Erythroblast (primary cell): ENCODE measurements at regions not wholly inside any gene's neighbourhood (a gene's known extent, or its start where the extent isn't known, plus 50 kb on each side); places are given as distances from the start of the nearest gene placed in this dataset.

Source experiments
- GATA1 ChIP-seq: IDR thresholded peaks from 2 replicates; pipeline ENCODE4 v1.6.1; 2011; ENCODE audit warnings: low read depth, mild to moderate bottlenecking, control low read depth, low read length, moderate library complexity
- POLR2A ChIP-seq: IDR thresholded peaks from 2 replicates; pipeline ENCODE4 v1.6.1; 2011; ENCODE audit warnings: mild to moderate bottlenecking, low read length

DNA sequence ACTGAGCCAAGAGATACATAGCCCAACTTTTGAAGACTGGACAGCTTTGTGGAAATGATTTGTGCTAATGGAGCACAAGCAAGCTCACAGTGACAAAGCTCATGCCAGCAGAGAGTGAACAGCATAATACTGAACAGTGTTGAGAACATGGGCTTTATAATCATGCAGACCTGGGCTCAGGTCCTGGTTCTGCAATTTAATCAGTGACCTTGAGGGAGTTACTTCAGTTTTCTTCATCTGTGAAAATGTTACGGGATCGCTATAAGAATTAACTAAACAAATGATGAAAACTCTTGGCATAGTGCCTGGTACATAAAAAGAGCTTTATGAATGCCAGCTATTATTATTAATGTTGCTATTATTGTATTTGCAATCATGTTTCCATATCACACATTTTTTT, 690.5 kb upstream of the LRRN3 start:
- TF ChIP-seq POLR2A (no peak), GATA1 (no peak)
